ENCODE measurements at regions not wholly inside any gene's neighbourhood (a gene's known extent, or its start where the extent isn't known, plus 50 kb on each side); places are given as distances from the start of the nearest gene placed in this dataset.
"Not testable (repeated sequence)": the region's sequence is repeated elsewhere in the genome, so short reads cannot be mapped to it uniquely, and the experiment has no call there.

DNA sequence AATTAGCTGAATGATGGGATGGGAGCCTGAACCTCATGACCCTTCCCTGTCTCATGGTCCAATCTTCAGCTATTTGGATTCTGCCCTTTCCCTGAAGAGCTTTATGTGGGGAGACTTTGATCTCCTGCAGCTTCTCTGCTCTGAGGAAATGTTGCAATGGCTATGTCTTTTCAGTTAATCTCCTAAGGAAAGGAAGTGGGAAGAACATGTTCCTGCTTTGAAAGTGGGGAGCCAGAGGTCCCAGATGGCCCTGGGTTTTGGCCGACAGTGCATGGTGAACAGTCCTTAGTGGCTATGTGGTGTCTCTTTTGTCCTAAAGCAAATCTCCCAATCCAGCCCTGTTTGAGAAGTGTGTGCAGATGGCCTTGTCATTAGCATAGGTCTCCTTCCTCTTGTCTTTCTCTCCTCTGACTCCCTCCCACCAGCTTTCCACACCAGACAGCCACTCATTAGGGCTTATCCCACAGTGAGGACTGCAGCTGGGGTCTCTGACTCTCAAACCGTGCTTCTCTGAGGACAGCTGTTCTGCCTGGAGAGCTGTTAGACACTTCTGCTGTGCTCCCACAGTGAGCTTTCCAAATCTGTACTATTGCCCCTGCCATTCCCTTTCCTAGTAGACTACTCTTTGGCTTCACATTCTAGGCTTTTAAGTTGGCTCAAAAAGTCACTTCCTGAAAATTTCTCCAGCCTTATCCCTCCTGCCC, 365.8 kb upstream of the UMPS start:
- Histone ChIP-seq H3K27me3 (replicated peaks; ENCODE audit: insufficient read depth, low read length) (no peaks in the 10 kb centered on the region), H3K9me2 (replicated peaks; ENCODE audit: insufficient read depth, low read length) (no peaks in the 10 kb centered on the region), H3K4me1 (ENCODE audit: low read length) (no peaks in the 10 kb centered on the region), H3K9me3 (replicated peaks; ENCODE audit: insufficient read depth, low read length) (no peaks in the 10 kb centered on the region), H3F3A (ENCODE audit: insufficient read depth, low read length) (no peaks in the 10 kb centered on the region), H2AFZ (ENCODE audit: low read length) (no peak overlapping the region), H3K79me2 (ENCODE audit: low read length) (no peaks in the 10 kb centered on the region), H3K27ac (ENCODE audit: low read length) (no peak overlapping the region), H3K4me3 (ENCODE audit: low read length) (no peak overlapping the region), H3K36me3 (replicated peaks; ENCODE audit: insufficient read depth, low read length) (no peaks in the 10 kb centered on the region), H3K4me2 (ENCODE audit: low read depth, low read length) (no peak overlapping the region), H4K20me1 (ENCODE audit: insufficient read depth, low read length) (no peaks in the 10 kb centered on the region), H3K9ac (ENCODE audit: low read length) (no peak overlapping the region)
- DNase-seq, result no peak
- no peak for TF ChIP-seq EZH2 (optimal IDR thresholded peaks at IDR 0.05; ENCODE audit: low read depth, low read length)
- TF ChIP-seq EZH2phosphoT487 (IDR thresholded peaks at IDR 0.05; ENCODE audit: low read length), result no peak
- TF ChIP-seq, protein P1, sequence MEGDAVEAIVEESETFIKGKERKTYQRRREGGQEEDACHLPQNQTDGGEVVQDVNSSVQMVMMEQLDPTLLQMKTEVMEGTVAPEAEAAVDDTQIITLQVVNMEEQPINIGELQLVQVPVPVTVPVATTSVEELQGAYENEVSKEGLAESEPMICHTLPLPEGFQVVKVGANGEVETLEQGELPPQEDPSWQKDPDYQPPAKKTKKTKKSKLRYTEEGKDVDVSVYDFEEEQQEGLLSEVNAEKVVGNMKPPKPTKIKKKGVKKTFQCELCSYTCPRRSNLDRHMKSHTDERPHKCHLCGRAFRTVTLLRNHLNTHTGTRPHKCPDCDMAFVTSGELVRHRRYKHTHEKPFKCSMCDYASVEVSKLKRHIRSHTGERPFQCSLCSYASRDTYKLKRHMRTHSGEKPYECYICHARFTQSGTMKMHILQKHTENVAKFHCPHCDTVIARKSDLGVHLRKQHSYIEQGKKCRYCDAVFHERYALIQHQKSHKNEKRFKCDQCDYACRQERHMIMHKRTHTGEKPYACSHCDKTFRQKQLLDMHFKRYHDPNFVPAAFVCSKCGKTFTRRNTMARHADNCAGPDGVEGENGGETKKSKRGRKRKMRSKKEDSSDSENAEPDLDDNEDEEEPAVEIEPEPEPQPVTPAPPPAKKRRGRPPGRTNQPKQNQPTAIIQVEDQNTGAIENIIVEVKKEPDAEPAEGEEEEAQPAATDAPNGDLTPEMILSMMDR (IDR thresholded peaks at IDR 0.05; ENCODE audit: low read length), result no peak

DNA sequence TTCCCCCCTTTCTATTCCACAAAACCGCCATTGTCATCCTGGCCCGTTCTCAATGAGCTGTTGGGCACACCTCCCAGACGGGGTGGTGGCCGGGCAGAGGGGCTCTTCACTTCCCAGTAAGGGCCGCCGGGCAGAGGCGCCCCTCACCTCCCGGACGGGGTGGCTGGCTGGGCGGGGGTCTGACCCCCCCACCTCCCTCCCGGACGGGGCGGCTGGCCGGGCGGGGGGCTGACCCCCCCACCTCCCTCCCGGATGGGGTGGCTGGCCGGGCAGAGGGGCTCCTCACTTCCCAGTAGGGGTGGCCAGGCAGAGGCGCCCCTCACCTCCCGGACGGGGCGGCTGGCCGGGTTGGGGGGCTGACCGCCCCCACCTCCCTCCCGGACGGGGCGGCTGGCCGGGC, 363.6 kb upstream of the UMPS start:
- not testable (repeated sequence) for H3K4me3 ChIP-seq (ENCODE audit: low read length); H3K27me3 ChIP-seq (replicated peaks; ENCODE audit: insufficient read depth, low read length); H3K9me3 ChIP-seq (replicated peaks; ENCODE audit: insufficient read depth, low read length); H4K20me1 ChIP-seq (ENCODE audit: insufficient read depth, low read length); H3K36me3 ChIP-seq (replicated peaks; ENCODE audit: insufficient read depth, low read length); H3K9me2 ChIP-seq (replicated peaks; ENCODE audit: insufficient read depth, low read length); H3F3A ChIP-seq (ENCODE audit: insufficient read depth, low read length); H3K9ac ChIP-seq (ENCODE audit: low read length); H3K4me2 ChIP-seq (ENCODE audit: low read depth, low read length); H3K27ac ChIP-seq (ENCODE audit: low read length); H3K79me2 ChIP-seq (ENCODE audit: low read length); DNase-seq; H3K4me1 ChIP-seq (ENCODE audit: low read length); H2AFZ ChIP-seq (ENCODE audit: low read length)

DNA sequence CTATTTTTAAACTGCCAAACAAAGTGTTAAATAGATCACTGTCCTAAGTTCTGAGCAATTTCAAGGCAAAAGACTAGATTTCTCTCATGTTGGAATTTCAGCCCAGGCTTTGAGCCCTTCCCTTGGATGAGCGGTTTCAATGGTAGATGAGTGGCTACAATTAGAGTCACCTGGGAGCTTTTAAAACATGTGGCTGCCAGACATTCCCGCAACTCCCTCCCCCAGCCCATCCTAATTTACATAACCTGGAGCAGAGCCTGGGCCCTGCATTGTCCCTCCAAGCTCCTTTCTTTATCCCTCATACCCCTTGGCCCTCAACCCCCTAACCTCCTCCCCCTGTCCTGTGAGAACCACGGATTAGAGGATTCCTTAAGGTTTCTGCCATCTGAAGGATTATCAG, 357.5 kb upstream of the UMPS start:
- no peaks in the 10 kb centered on the region for H3K27me3 ChIP-seq (replicated peaks; ENCODE audit: insufficient read depth, low read length)
- no peak overlapping the region for H2AFZ ChIP-seq (ENCODE audit: low read length)
- no peaks in the 10 kb centered on the region for H3K9me3 ChIP-seq (replicated peaks; ENCODE audit: insufficient read depth, low read length)
- TF ChIP-seq EZH2 (optimal IDR thresholded peaks at IDR 0.05; ENCODE audit: low read depth, low read length) (no peak), EZH2phosphoT487 (IDR thresholded peaks at IDR 0.05; ENCODE audit: low read length) (no peak)
- TF ChIP-seq, protein P1 (IDR thresholded peaks at IDR 0.05; ENCODE audit: low read length), result no peak
- H3K36me3 ChIP-seq (replicated peaks; ENCODE audit: insufficient read depth, low read length), result no peaks in the 10 kb centered on the region
- no peak overlapping the region for H3K4me3 ChIP-seq (ENCODE audit: low read length)
- H3K9ac ChIP-seq (ENCODE audit: low read length), result no peak overlapping the region
- no peak for DNase-seq
- peaks cover 47% of the 10 kb centered on the region for H3K4me1 ChIP-seq (ENCODE audit: low read length)
- H3K79me2 ChIP-seq (ENCODE audit: low read length), result no peaks in the 10 kb centered on the region
- peak overlapping the region; percentile 60; the same call in 1 of the 2 replicates for H3K27ac ChIP-seq (ENCODE audit: low read length)
- peaks cover 27% of the 10 kb centered on the region for H3F3A ChIP-seq (ENCODE audit: insufficient read depth, low read length)
- H4K20me1 ChIP-seq (ENCODE audit: insufficient read depth, low read length), result no peaks in the 10 kb centered on the region
- H3K9me2 ChIP-seq (replicated peaks; ENCODE audit: insufficient read depth, low read length), result no peaks in the 10 kb centered on the region
- H3K4me2 ChIP-seq (ENCODE audit: low read depth, low read length), result no peak overlapping the region

DNA sequence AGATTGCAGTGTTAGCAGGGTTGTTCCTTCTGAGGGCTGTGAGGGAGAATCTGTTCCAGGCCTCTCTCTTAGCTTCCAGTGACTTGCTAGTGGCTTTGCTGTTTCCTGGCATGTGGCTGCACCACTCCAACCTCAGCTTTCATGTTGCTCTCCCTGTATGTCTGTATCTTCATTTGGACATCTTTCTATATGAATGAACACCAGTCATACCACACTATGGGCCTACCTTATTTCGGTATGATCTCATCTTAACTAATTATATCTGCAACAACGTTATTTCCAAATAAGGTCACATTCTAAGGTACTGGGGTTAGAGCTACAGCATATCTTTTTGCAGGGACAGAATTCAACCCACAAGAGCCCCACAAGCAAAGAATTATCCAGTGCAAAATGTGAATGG, 356.7 kb upstream of the UMPS start:
- no peaks in the 10 kb centered on the region for H3K9me3 ChIP-seq (replicated peaks; ENCODE audit: insufficient read depth, low read length)
- no peaks in the 10 kb centered on the region for H3K36me3 ChIP-seq (replicated peaks; ENCODE audit: insufficient read depth, low read length)
- no peak overlapping the region for H3K4me3 ChIP-seq (ENCODE audit: low read length)
- peaks cover 27% of the 10 kb centered on the region for H3F3A ChIP-seq (ENCODE audit: insufficient read depth, low read length)
- H3K9me2 ChIP-seq (replicated peaks; ENCODE audit: insufficient read depth, low read length), result no peaks in the 10 kb centered on the region
- H3K79me2 ChIP-seq (ENCODE audit: low read length), result no peaks in the 10 kb centered on the region
- no peaks in the 10 kb centered on the region for H4K20me1 ChIP-seq (ENCODE audit: insufficient read depth, low read length)
- H3K4me1 ChIP-seq (ENCODE audit: low read length), result peaks cover 55% of the 10 kb centered on the region
- DNase-seq, result peak; percentile 67
- peak overlapping the region; percentile 60; the same call in 1 of the 2 replicates for H3K27ac ChIP-seq (ENCODE audit: low read length)
- H3K27me3 ChIP-seq (replicated peaks; ENCODE audit: insufficient read depth, low read length), result no peaks in the 10 kb centered on the region
- H3K4me2 ChIP-seq (ENCODE audit: low read depth, low read length), result peak overlapping the region; percentile 21
- TF ChIP-seq, protein P1 (IDR thresholded peaks at IDR 0.05; ENCODE audit: low read length), result no peak
- TF ChIP-seq EZH2phosphoT487 (IDR thresholded peaks at IDR 0.05; ENCODE audit: low read length), result no peak
- no peak for TF ChIP-seq EZH2 (optimal IDR thresholded peaks at IDR 0.05; ENCODE audit: low read depth, low read length)
- peak overlapping the region; percentile 7; the same call in 1 of the 2 replicates for H2AFZ ChIP-seq (ENCODE audit: low read length)
- H3K9ac ChIP-seq (ENCODE audit: low read length), result no peak overlapping the region
